ENCODE measurements at regions not wholly inside any gene's neighbourhood (a gene's known extent, or its start where the extent isn't known, plus 50 kb on each side); places are given as distances from the start of the nearest gene placed in this dataset.

- Histone ChIP-seq H3K4me2 (ENCODE audit: low read depth, low read length, poor library complexity, severe bottlenecking) (no peak overlapping the region), H3K4me1 (ENCODE audit: insufficient read depth, low read length, poor library complexity, severe bottlenecking) (no peaks in the 10 kb centered on the region), H3K4me3 (ENCODE audit: low read length, poor library complexity, severe bottlenecking) (no peak overlapping the region), H3K9me3 (ENCODE audit: insufficient read depth, low read depth, low read length) (no peaks in the 10 kb centered on the region; the same call in 1 of the 2 replicates), H3F3A (ENCODE audit: low read depth) (no peaks in the 10 kb centered on the region), H2AFZ (ENCODE audit: low read length) (no peak overlapping the region), H3K9me2 (replicated peaks; ENCODE audit: low read depth, low read length) (no peaks in the 10 kb centered on the region), H4K20me1 (ENCODE audit: insufficient read depth, low read length, poor library complexity, severe bottlenecking) (no peaks in the 10 kb centered on the region), H3K79me2 (ENCODE audit: insufficient read depth, low read length) (no peaks in the 10 kb centered on the region), H3K27me3 (ENCODE audit: insufficient read depth, low read length, poor library complexity, severe bottlenecking) (no peaks in the 10 kb centered on the region), H3K9ac (ENCODE audit: low read depth, low read length, poor library complexity, severe bottlenecking) (no peak overlapping the region), H3K36me3 (ENCODE audit: insufficient read depth, low read length) (no peaks in the 10 kb centered on the region)
- no peak for TF ChIP-seq EZH2phosphoT487 (IDR thresholded peaks at IDR 0.05; ENCODE audit: borderline replicate concordance)
- TF ChIP-seq, protein P1, sequence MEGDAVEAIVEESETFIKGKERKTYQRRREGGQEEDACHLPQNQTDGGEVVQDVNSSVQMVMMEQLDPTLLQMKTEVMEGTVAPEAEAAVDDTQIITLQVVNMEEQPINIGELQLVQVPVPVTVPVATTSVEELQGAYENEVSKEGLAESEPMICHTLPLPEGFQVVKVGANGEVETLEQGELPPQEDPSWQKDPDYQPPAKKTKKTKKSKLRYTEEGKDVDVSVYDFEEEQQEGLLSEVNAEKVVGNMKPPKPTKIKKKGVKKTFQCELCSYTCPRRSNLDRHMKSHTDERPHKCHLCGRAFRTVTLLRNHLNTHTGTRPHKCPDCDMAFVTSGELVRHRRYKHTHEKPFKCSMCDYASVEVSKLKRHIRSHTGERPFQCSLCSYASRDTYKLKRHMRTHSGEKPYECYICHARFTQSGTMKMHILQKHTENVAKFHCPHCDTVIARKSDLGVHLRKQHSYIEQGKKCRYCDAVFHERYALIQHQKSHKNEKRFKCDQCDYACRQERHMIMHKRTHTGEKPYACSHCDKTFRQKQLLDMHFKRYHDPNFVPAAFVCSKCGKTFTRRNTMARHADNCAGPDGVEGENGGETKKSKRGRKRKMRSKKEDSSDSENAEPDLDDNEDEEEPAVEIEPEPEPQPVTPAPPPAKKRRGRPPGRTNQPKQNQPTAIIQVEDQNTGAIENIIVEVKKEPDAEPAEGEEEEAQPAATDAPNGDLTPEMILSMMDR (conservative IDR thresholded peaks at IDR 0.05; ENCODE audit: low read length): no peak
Measured at GRCh38 chr9:27784847-27785713, 211.8 kb upstream of the C9orf72 start.

DNA sequence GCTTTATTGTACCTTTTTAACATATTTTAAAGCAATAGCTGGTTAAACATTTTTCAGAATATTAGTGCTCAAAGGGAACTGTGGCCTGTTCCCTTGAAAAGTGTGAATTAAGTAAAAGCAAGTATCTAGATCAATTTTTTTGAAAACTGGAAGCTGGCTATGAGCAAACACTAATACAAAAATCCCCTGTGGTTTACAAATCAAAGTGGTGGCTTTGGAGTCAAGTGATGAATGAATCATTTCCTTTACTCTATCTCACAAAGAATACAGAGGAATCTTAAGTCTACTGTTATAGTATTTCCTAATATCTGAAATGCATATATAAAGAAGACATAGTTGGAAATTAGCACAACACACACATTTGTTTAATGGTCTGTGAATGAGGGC, 212.4 kb upstream of the C9orf72 start:
- H3F3A ChIP-seq (ENCODE audit: low read depth): no peaks in the 10 kb centered on the region
- no peaks in the 10 kb centered on the region for H3K9me2 ChIP-seq (replicated peaks; ENCODE audit: low read depth, low read length)
- no peaks in the 10 kb centered on the region for H3K4me1 ChIP-seq (ENCODE audit: insufficient read depth, low read length, poor library complexity, severe bottlenecking)
- H3K4me3 ChIP-seq (ENCODE audit: low read length, poor library complexity, severe bottlenecking): no peak overlapping the region
- H3K9ac ChIP-seq (ENCODE audit: low read depth, low read length, poor library complexity, severe bottlenecking): no peak overlapping the region
- no peak overlapping the region for H2AFZ ChIP-seq (ENCODE audit: low read length)
- H3K79me2 ChIP-seq (ENCODE audit: insufficient read depth, low read length): no peaks in the 10 kb centered on the region
- H3K27me3 ChIP-seq (ENCODE audit: insufficient read depth, low read length, poor library complexity, severe bottlenecking): no peaks in the 10 kb centered on the region
- H3K4me2 ChIP-seq (ENCODE audit: low read depth, low read length, poor library complexity, severe bottlenecking): no peak overlapping the region
- no peaks in the 10 kb centered on the region for H3K36me3 ChIP-seq (ENCODE audit: insufficient read depth, low read length)
- TF ChIP-seq, protein P1 (conservative IDR thresholded peaks at IDR 0.05; ENCODE audit: low read length): no peak
- TF ChIP-seq EZH2phosphoT487 (IDR thresholded peaks at IDR 0.05; ENCODE audit: borderline replicate concordance): no peak
- H4K20me1 ChIP-seq (ENCODE audit: insufficient read depth, low read length, poor library complexity, severe bottlenecking): no peaks in the 10 kb centered on the region
- H3K9me3 ChIP-seq (ENCODE audit: insufficient read depth, low read depth, low read length): no peaks in the 10 kb centered on the region; the same call in 1 of the 2 replicates

DNA sequence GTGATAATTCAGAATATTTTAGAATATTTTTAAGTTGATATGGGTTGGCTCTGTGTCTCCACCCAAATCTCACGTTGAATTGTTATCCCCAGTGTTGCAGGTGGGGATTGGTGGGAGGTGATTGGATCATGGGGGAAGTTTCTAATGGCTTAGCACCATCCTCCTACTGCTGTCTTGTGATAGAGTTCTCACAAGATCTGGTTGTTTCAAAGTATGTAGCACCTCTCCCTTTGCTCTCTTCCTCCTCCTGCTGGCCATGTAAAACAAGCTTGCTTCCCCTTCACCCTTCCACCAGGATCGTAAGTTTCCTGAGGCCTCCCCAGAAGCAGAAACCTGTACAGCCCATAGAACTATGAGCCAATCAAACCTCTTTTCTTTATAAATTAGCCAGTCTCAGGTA, 214.6 kb upstream of the C9orf72 start:
- TF ChIP-seq, protein P1 (conservative IDR thresholded peaks at IDR 0.05; ENCODE audit: low read length): no peak
- TF ChIP-seq EZH2phosphoT487 (IDR thresholded peaks at IDR 0.05; ENCODE audit: borderline replicate concordance): no peak
- H4K20me1 ChIP-seq (ENCODE audit: insufficient read depth, low read length, poor library complexity, severe bottlenecking): no peaks in the 10 kb centered on the region
- no peaks in the 10 kb centered on the region for H3K36me3 ChIP-seq (ENCODE audit: insufficient read depth, low read length)
- H3K79me2 ChIP-seq (ENCODE audit: insufficient read depth, low read length): no peaks in the 10 kb centered on the region
- no peak overlapping the region for H3K9ac ChIP-seq (ENCODE audit: low read depth, low read length, poor library complexity, severe bottlenecking)
- no peak overlapping the region for H2AFZ ChIP-seq (ENCODE audit: low read length)
- H3K4me1 ChIP-seq (ENCODE audit: insufficient read depth, low read length, poor library complexity, severe bottlenecking): no peaks in the 10 kb centered on the region
- no peaks in the 10 kb centered on the region for H3F3A ChIP-seq (ENCODE audit: low read depth)
- H3K4me2 ChIP-seq (ENCODE audit: low read depth, low read length, poor library complexity, severe bottlenecking): no peak overlapping the region
- peaks cover 2% of the 10 kb centered on the region; the same call in 1 of the 2 replicates for H3K9me3 ChIP-seq (ENCODE audit: insufficient read depth, low read depth, low read length)
- no peaks in the 10 kb centered on the region for H3K9me2 ChIP-seq (replicated peaks; ENCODE audit: low read depth, low read length)
- H3K27me3 ChIP-seq (ENCODE audit: insufficient read depth, low read length, poor library complexity, severe bottlenecking): no peaks in the 10 kb centered on the region
- no peak overlapping the region for H3K4me3 ChIP-seq (ENCODE audit: low read length, poor library complexity, severe bottlenecking)

All from Loucy (cell line).